Ammon's horn (tissue), 1 donor: ENCODE measurements at regions not wholly inside any gene's neighbourhood (a gene's known extent, or its start where the extent isn't known, plus 50 kb on each side); places are given as distances from the start of the nearest gene placed in this dataset.
"Not testable (repeated sequence)": the region's sequence is repeated elsewhere in the genome, so short reads cannot be mapped to it uniquely, and the experiment has no call there.

Experiments
- DNase-seq: peaks from one replicate; pipeline ENCODE4 v3.0.0-alpha.2; 2016; ENCODE audit warnings: low spot score

DNA sequence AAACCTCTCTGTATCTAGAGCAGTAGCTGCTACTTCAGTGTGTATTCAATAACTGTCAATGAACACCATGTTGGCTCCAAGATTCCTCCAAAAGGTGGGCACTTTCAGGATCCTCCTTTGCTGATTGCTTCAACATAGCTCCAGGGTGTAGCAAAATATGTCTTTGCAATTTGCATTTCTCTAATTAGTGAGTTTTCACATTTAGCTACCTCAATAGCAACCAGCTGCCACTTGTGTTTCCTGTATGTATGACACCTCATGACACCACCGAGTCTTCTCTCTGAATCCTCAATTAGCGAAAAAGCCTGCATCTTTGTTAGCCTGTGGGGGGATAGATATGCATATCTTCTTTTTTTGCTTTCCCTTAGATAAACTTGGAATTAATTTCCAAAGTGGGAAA, 898.3 kb upstream of the FAT3 start:
- no peak for DNase-seq

DNA sequence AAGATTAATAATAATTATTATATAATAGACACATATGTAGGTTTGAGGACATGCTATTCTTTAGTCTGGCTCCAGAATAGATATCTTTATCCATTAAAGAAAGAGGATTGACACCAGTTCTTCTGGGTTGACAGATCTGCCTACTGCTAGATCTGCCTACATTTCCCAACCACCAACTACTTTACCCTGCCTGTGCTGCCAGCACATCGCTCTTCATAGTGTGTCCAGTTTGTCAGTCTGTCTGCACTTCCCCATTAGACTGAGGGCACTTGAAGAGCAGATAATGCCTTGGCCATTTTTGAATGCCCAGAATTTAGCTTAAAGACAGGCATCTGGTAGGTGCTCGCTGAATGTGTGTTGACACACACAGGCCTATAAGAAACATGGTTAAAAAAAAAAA, 910.1 kb upstream of the FAT3 start:
- DNase-seq = no peak

DNA sequence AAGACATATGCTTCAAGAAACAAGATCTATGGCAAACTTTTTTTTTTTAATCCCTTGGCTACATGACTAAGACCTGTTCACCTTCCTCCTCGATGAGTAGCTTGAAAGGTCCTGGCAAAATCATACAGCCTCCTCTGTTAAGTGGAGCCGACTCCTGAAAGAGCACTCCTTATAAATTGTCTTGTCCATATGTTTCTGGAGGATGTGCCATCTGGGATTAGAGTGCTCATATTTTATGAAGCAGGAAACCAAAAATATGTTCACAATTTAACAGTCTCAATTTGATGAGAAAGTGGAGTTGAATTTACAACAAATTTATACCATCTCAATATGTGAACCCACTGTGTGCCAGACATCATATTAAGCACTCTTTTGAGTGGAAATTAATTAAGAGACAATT, 912.1 kb upstream of the FAT3 start:
- DNase-seq = peak; percentile 5

DNA sequence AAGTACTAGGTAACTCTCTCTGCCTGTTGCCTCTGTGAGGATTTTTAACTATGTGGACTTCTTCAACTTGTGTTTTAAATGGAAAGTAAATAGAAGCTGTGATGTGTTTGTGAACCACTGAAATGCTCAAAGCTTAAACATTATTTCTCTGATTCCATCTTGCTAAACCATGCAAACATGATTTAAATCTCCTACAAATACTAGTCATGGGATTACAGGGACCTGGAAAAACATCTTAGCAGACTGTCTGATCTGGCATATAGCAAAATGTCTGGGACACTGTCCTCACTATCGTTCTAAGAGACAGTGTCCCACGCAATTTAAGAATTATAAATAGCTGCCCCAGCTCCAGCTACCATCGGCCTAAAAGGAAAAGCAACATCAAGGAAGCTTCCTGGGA, 914.5 kb upstream of the FAT3 start:
- DNase-seq = no peak

DNA sequence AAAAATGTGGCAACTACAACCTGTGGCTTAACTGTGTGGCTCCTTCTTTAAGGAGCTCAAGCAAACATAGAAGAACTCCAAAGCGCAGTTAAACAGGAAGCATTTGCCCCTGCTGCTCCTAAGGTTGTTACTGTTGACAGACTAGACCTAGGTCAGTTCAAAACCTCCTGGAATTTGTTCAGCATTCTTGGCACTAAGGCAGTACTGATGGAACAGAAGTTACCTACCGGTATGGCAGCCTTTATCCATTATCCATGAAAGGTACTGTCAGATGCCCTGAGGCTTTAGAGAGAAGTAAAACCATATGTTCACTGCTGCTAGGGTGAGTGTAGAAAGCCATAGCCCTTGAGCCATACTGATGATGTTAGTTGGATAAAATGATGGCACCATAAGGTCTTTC, 916.5 kb upstream of the FAT3 start:
- DNase-seq = no peak

DNA sequence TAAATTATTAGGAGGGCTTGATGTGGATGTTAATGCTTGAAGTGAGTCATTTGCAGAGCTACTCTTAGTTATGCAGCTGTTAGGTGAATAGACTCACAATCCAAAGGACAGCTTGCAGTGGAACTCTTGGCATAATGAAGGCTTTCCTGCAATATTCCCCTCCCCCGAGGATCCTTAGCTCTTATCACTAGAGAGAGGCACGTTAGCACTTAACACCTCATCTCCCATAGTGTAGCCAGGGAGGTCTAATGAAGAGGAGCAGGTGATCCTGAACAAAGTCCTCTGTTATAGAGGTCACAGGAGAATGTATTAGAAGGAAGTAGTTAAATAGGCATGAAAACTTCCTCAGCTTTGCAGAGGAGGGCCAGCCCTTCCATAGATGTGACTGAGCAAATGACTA, 919.2 kb upstream of the FAT3 start:
- no peak for DNase-seq

DNA sequence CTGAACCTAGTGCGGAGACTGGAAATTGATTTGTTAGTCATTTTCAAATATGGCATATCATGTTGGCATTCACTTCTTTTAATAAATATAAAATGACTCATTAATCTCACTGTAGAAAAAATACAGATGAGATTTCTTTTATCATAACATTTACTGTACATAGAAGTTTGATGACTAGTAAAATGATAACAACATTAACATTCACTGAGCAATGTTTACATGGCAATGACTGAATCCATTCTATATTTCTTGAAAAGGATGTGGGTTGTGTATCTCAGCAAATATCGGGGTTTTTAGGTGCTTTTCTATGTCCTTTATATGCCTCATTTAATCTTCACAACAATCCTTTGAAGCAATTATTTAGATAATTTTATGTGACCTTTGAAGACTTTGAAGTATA, 920.9 kb upstream of the FAT3 start:
- DNase-seq = no peak

DNA sequence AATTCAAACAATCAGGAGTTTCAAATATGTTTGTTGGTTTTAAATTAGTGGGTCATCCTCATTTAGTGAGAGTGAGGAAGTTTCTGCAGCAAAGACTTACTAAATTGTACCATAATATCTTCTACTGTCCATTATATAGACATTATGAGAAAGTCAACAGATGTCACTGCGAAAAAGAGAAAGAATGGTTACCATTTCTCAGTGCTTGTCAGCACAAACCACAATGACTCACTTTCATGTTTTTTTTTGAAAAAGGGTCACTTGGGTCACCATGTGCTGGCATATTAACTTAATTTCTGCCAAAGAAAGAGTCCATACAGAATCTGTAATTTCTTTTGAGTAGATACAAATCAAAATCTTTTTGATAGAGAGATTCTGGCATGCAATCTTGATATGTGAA, 924.6 kb upstream of the FAT3 start:
- no peak for DNase-seq

DNA sequence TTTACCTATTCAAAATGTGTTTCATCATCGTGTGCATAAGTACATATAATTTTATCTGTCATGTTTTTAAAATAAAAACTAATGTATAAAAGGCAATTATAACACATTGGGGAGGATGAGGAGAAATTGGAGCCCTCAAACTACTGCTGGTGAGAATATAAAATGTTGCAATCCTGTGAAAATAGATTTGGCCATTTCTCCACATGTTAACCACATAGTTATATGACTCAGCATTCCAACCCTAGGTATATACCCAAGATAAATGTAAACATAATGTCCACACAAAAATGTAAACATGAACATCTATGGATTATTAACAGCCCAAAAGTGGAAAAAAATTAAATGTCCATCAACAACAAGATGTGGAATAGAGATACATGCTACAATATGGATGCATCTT, 928.0 kb upstream of the FAT3 start:
- no peak for DNase-seq

DNA sequence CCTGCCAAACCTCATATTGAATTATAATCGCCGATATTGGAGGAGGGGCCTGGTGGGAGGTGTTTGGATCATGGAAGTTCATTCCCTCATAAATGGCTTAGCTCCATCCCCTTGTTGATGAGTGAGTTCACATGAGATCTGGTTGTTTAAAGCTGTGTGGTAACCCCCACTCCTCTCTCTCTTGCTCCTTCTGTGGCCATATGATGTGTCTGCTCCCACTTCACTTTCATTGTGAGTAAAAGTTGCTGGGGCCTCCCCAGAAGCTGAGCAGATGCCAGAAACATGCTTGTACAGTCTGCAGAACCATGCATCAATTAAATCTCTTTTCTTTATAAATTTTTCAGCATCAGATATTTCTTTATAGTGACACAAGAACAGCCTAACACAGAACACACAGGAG, 929.0 kb upstream of the FAT3 start:
- DNase-seq = no peak

DNA sequence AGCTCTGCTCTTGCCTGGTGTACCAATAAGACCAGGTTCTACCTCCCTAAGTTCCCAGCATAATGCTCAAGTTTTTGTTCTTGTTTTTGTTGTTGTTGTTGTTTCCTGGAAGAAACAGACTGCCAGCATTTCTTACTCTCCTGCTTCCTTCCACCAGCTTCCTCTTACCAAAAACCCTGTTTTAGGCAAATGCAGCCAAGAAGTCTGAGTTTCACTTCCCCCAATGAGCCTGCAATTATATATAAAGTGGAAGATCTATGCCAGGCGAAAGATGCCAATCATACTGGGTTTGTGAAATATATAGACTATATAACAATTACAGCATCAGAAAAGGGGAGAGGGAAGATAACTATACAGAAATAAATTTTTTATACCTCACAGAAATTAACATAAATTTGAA, 931.5 kb upstream of the FAT3 start:
- DNase-seq = no peak

DNA sequence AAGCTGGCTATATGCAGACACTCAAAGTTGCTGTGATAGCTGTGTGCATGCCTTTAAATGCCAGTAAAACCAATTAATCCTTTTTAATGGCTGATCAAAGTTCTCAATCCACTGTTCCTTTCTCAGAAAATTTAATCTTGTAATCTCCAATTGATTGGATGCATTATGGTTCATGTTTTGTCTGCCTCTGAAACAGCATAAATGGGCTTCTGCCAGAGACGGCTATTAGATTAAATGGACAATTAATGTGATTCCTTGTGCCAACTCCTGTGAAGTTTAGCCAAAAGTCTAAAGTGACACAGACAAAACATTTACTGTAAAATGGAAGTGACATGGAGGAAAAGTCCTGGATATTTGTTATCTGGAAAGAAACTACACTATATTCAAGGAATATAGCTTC, 952.5 kb upstream of the FAT3 start:
- no peak for DNase-seq

DNA sequence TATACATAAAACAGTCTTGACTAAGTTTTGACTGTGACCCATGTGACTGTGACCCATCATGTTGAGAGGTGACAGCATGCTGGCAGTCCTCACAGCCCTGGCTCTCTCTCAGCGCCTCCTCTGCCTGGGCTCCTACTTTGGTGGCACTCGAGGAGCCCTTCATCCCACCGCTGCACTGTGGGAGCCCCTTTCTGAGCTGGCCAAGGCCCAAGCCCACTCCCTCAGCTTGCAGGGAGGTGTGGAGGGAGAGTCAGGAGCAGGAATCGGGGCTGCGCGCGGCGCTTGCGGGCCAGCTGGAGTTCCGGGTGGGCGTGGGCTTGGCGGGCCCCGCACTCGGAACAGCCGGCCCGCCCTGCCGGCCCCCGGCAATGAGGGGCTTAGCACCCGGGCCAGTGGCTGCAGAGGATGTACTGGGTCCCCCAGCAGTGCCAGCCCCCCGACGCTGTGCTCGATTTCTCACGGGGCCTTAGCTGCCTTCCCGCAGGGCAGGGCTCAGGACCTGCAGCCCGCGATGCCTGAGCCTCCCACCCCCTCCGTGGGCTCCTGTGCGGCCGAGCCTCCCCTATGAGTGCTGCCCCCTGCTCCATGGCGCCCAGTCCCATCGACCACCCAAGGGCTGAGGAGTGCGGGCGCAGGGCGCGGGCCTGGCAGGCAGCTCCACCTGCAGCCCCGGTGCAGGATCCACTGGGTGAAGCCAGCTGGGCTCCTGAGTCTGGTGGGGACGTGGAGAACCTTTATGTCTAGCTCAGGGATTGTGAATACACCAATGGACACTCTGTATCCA, 955.9 kb upstream of the FAT3 start:
- DNase-seq = not testable (repeated sequence)

DNA sequence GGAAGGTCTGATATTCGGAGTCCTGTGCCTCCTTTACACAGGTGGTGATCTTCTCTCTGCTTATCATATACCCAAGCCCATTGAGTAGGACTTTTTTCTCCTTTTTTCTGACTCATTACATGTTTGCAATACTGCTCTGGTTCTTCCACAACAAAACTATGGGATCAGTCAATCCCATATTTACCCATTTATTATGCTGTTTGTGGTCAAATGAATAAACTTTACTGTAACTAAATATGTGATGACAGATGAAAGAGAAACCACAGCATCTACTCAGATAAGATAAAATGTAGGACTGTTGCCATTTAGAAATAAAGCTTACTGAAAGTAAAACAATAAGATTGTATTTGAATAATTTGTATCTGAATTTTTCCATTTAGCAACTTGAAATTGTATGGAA, 958.7 kb upstream of the FAT3 start:
- no peak for DNase-seq

DNA sequence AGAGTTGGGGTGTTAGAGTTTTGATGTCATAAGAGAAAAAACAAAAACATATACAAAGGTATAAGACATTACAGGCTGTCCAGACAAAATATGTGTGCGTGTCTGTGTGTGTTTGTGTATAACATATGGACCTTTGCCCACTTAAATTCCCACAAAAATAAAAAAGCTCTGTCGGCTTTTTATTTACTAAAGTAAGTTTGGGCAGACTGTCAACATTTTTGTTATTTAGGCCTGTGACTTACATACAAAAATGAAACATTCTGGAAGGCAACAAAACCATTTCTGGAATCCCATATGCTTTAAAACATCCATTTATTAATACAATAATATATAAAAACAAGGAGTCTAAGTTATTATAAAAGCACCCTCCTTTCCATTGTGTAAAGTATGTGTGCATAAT, 960.1 kb upstream of the FAT3 start:
- no peak for DNase-seq

DNA sequence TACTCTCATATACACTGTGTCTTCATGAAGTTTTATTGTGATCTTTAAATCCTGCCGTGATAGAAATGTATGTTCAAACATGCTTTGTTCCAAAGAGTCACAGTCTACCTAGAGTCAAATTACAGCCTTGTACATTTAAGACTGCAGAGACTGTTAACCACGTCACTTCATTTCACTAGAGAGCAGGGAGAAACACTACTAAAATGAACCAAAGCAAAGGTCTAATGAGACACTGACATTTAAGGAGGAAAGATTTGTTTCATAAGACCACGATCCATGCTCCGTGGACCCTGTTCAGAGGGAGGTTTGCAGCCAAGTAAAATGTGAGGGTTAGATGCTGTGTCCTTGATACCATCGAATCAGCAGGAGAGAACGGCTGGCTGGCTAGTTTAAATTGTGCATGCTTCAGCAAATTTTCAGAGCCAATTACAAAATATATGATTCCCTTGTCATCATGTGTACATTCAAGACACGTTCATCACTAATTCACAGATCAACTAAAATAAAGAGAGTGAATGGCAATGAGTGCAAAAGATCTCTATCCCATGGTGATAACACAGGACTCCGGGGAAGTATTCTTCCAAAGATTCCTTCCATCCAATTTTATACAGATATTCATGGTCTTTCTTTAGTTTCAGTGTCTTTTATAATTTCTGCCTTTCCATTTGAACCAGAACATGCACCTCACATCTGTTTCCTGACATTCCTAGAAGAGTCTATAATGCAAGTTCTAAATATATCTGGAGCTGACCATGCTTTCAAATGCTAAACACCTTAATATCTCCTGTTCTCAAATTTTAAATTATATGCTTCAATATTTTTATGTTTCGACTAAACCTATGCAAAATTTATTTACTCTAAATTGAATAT, 960.9 kb upstream of the FAT3 start:
- no peak for DNase-seq

DNA sequence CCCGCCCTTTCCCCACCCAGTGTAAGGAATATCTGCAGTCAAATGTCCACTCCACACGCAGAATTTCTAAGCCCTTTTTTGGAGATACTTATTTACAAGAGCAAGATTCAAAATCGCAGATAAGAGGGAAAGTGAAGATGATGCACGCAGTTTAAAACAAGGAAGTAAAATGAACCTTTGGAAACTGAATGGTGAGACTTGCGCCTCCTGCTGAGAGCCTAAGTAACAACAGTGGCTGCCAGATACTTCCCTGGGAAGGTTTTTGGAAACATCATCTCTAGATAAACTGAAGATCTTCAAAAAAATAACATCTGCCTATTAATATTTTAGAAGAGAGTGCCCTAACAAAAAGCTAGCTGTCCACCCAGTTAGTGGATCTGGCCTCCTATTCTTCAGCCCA, 963.1 kb upstream of the FAT3 start:
- no peak for DNase-seq

DNA sequence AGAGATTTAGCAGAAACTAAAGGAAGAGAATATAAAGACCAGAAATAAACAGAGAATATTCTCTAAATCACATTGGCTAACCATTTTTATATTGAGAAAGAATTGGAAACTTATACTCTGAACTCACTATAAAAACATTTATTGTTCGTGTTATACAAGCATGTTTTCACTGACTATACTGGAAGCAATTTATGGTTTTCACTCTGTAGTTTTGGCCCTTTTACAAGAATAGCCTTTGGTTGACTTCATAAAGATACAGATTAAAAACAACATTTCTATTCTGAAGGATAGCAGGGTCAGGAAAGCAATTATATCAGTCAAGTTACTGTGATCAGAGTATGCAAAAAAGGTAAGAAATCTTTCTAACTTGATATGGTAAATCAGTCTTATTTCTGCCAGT, 965.7 kb upstream of the FAT3 start:
- no peak for DNase-seq

DNA sequence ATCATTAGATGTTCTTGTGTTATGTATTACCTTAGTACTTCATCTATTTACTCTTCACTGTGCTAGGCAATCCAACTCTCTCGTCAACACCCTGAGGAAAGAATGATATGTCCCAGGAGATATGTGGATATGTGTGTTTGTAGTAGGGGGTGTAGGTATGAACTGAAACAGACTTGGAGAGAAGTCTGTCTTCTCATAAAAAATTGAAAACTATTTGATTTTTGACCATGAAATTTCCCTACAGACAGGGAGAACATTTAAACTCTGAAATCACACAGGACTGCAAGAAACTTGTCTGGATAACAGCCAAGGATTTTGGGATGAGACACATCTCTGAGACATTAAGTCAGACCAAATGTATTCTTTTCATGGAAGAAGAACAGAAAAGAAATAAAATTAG, 967.0 kb upstream of the FAT3 start:
- no peak for DNase-seq

DNA sequence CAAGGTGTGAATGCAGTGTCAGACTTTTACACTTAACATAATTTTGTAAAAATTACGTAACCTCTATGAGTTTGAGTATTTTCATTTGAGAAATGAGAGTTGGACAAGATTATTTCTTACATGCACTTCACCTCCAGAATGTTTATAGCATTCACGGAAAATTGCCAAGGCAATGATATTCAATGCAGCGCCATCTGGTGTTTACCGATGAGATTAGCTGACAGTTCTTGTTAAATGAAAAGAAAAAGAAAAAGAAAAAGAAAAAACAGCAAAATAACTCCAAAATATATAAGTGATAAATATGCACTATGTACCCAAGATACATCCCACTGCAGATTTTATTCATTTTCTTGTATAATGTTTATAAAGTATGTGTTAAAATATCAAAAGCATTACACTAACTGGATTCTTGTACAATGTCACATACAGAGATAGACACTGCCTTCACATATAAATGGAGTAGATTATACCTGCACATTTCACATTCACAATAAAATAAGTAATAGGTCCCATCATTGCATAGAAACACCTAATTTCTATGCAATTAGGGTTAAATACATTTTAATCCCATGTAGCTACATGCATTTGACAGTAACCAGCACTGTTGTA, 976.3 kb upstream of the FAT3 start:
- DNase-seq = peak; percentile 21

DNA sequence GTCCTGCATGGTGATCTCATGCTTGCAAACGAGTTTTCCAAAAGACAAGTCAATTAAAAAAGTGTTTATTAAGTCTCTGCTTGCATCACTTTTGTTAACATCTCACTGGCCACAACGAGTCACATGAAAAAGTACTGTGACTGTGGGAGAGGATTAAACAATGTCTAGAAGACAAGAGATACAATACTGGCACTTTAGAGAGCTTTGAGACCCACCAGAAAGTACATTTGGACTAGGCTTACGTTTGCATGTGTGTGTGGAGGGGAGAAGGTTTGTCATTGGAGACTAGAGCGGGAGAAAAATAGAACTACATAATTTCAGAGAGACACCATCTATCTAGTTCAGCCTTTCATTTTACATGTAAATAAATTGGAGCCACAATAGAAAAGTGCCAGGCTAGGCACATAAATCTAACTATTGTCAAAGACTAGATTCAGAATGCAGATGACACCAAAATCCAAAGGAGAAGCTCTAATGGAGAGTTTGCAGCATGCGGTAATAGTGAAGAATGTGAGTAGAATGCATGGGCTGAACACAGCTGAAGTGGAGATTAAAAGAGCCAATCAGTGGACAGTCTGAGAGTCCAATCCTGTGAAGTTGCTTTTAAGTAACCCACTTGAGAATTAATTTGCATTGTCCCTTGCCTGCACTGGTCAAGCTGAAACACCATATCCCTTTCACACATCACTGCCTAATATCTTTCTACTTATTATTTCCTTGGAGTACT, 977.4 kb upstream of the FAT3 start:
- DNase-seq = no peak

DNA sequence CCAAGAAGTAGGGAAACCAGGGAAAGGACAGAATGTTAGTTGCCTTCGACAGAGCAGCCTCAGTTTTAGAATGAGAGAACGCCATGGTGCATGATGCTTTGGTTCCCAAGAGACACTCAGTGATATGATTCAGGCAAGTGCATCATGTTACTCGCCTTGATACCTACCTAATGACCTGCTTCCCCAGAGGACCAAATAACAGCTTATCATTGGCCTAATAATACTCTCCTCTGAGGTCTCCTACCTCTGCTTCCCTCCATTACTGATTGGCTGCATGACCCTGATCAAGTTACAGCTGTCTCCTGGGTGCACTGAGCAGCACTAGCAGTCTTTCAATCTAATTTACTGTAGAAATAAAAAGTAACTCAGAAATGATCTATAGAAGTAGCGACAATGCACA, 979.7 kb upstream of the FAT3 start:
- no peak for DNase-seq

DNA sequence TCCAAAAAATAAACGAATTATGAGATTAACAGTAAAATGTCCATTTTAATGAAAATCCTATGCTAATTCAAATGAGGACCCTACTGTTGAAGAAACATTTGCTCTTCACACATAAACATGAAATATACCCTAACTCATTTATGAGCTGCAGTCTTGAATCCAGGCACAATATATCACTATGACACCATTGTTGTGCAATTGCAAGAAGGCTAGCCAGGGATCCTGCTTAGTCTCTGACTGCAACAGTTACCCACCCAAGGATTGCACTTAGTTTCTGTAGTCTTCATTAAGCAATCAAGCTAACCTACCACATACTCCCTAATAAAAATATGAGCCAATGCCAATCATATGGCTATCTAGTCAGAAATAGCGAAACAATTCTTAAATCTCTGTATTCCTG, 981.0 kb upstream of the FAT3 start:
- no peak for DNase-seq
